KBM-7 (cell line): ENCODE measurements at regions not wholly inside any gene's neighbourhood (a gene's known extent, or its start where the extent isn't known, plus 50 kb on each side); places are given as distances from the start of the nearest gene placed in this dataset.

Source experiments
- DNase-seq: peaks from one replicate; pipeline ENCODE4 v3.0.0-alpha.2; 2015
- in situ Hi-C: fragments of 300-500 bp; cut with MboI; formaldehyde crosslinking; loops from 2 replicates; pipeline ENCODE4 v1.14.3; 2020; ENCODE audit warnings: low sequenced_read_pairs, low pct_unique_long_range_greater_than_20kb, mixed read lengths

- in situ Hi-C loops: no loop called here
Measured at GRCh38 chr6:91415031-91415605, 828.2 kb upstream of the MAP3K7 start.

GRCh38 chr6:91412532-91412931, 825.7 kb upstream of the MAP3K7 start:
- DNase-seq: no peak
- in situ Hi-C loops: no loop called here

More at GRCh38 chr6:91415031-91415605, 828.2 kb upstream of the MAP3K7 start:
- no peak for DNase-seq

- in situ Hi-C loops: no loop called here
- DNase-seq: no peak
Measured at GRCh38 chr6:91407706-91408105, 820.8 kb upstream of the MAP3K7 start.

- no peak for DNase-seq
- in situ Hi-C loops: no loop called here
Measured at GRCh38 chr6:91392951-91393350, 806.1 kb upstream of the MAP3K7 start.

- DNase-seq: no peak
- in situ Hi-C loops: no loop called here
Measured at GRCh38 chr6:91387290-91388059, 800.6 kb upstream of the MAP3K7 start.

GRCh38 chr6:91386204-91386603, 799.3 kb upstream of the MAP3K7 start:
- in situ Hi-C loops: no loop called here
- no peak for DNase-seq

- in situ Hi-C loops: no loop called here
Measured at GRCh38 chr6:91383207-91383606, 796.3 kb upstream of the MAP3K7 start.

GRCh38 chr6:91376686-91377085, 789.8 kb upstream of the MAP3K7 start:
- in situ Hi-C loops: no loop called here
- no peak for DNase-seq

More at GRCh38 chr6:91383207-91383606, 796.3 kb upstream of the MAP3K7 start:
- no peak for DNase-seq

- DNase-seq: no peak
- in situ Hi-C loops: no loop called here
Measured at GRCh38 chr6:91366781-91367180, 779.9 kb upstream of the MAP3K7 start.

- in situ Hi-C loops: no loop called here
- no peak for DNase-seq
Measured at GRCh38 chr6:91358986-91359385, 772.1 kb upstream of the MAP3K7 start.

- in situ Hi-C loops: no loop called here
Measured at GRCh38 chr6:91352878-91353277, 766.0 kb upstream of the MAP3K7 start.

GRCh38 chr6:91352321-91352720, 765.4 kb upstream of the MAP3K7 start:
- in situ Hi-C loops: no loop called here
- no peak for DNase-seq

More at GRCh38 chr6:91352878-91353277, 766.0 kb upstream of the MAP3K7 start:
- DNase-seq: no peak

GRCh38 chr6:91350146-91350908, 763.5 kb upstream of the MAP3K7 start:
- in situ Hi-C loops: no loop called here

GRCh38 chr6:91341473-91341872, 754.6 kb upstream of the MAP3K7 start:
- in situ Hi-C loops: no loop called here
- DNase-seq: no peak

More at GRCh38 chr6:91350146-91350908, 763.5 kb upstream of the MAP3K7 start:
- DNase-seq: no peak

GRCh38 chr6:91340896-91341395, 754.1 kb upstream of the MAP3K7 start:
- in situ Hi-C loops: no loop called here
- no peak for DNase-seq

GRCh38 chr6:91337967-91338366, 751.1 kb upstream of the MAP3K7 start:
- DNase-seq: no peak
- in situ Hi-C loops: no loop called here

GRCh38 chr6:91330896-91331295, 744.0 kb upstream of the MAP3K7 start:
- DNase-seq: no peak
- in situ Hi-C loops: no loop called here

GRCh38 chr6:91328241-91328640, 741.4 kb upstream of the MAP3K7 start:
- DNase-seq: no peak
- in situ Hi-C loops: no loop called here

GRCh38 chr6:91324711-91325110, 737.8 kb upstream of the MAP3K7 start:
- in situ Hi-C loops: no loop called here
- no peak for DNase-seq

- in situ Hi-C loops: no loop called here
Measured at GRCh38 chr6:91317984-91318383, 731.1 kb upstream of the MAP3K7 start.

More at GRCh38 chr6:91317984-91318383, 731.1 kb upstream of the MAP3K7 start:
- DNase-seq: no peak
